ENCODE measurements at regions not wholly inside any gene's neighbourhood (a gene's known extent, or its start where the extent isn't known, plus 50 kb on each side); places are given as distances from the start of the nearest gene placed in this dataset.

GRCh38 chr12:27142101-27142721, 59.8 kb upstream of the C12orf71 start:
- TF ChIP-seq CTCF (IDR thresholded peaks at IDR 0.05) = peak; percentile 88
- no peak for TF ChIP-seq EZH2 (IDR thresholded peaks at IDR 0.05)
